ENCODE measurements at regions not wholly inside any gene's neighbourhood (a gene's known extent, or its start where the extent isn't known, plus 50 kb on each side); places are given as distances from the start of the nearest gene placed in this dataset.

- DNase-seq: no peak
These were observed 457.5 kb downstream of the NSUN3 start for GRCh38 chr3:94520364-94520763.

- DNase-seq: no peak
These were observed 459.6 kb downstream of the NSUN3 start for GRCh38 chr3:94522488-94522887.

GRCh38 chr3:94524102-94524919 lies 461.4 kb downstream of the NSUN3 start:
- no peak for DNase-seq

- DNase-seq: no peak
These were observed 462.2 kb downstream of the NSUN3 start for GRCh38 chr3:94525043-94525442.

- no peak for DNase-seq
These were observed 467.0 kb downstream of the NSUN3 start for GRCh38 chr3:94529816-94530215.

GRCh38 chr3:94532951-94533350 lies 470.1 kb downstream of the NSUN3 start:
- DNase-seq: no peak

- DNase-seq: no peak
These were observed 477.1 kb downstream of the NSUN3 start for GRCh38 chr3:94539937-94540336.

- DNase-seq: no peak
These were observed 480.3 kb downstream of the NSUN3 start for GRCh38 chr3:94543161-94543560.

- DNase-seq: no peak
These were observed 481.4 kb downstream of the NSUN3 start for GRCh38 chr3:94544131-94544789.

GRCh38 chr3:94548581-94549316 lies 485.9 kb downstream of the NSUN3 start:
- no peak for DNase-seq

GRCh38 chr3:94561094-94561493 lies 498.2 kb downstream of the NSUN3 start:
- DNase-seq: no peak

- no peak for DNase-seq
These were observed 501.4 kb downstream of the NSUN3 start for GRCh38 chr3:94564247-94564646.

GRCh38 chr3:94568041-94568440 lies 505.2 kb downstream of the NSUN3 start:
- no peak for DNase-seq

- no peak for DNase-seq
These were observed 510.5 kb downstream of the NSUN3 start for GRCh38 chr3:94573337-94573736.

GRCh38 chr3:94587291-94587690 lies 524.4 kb downstream of the NSUN3 start:
- DNase-seq: no peak

GRCh38 chr3:94593526-94594150 lies 530.8 kb downstream of the NSUN3 start:
- DNase-seq: no peak

GRCh38 chr3:94596141-94596540 lies 533.3 kb downstream of the NSUN3 start:
- no peak for DNase-seq

GRCh38 chr3:94596887-94597566 lies 534.2 kb downstream of the NSUN3 start:
- no peak for DNase-seq

- DNase-seq: no peak
These were observed 544.9 kb downstream of the NSUN3 start for GRCh38 chr3:94607778-94608177.

GRCh38 chr3:94609908-94610307 lies 547.0 kb downstream of the NSUN3 start:
- no peak for DNase-seq

- no peak for DNase-seq
These were observed 548.7 kb downstream of the NSUN3 start for GRCh38 chr3:94611596-94611995.

GRCh38 chr3:94612631-94613030 lies 549.8 kb downstream of the NSUN3 start:
- DNase-seq: no peak

- no peak for DNase-seq
These were observed 551.3 kb downstream of the NSUN3 start for GRCh38 chr3:94614192-94614591.
